PFSK-1 (cell line): ENCODE measurements at regions not wholly inside any gene's neighbourhood (a gene's known extent, or its start where the extent isn't known, plus 50 kb on each side); places are given as distances from the start of the nearest gene placed in this dataset.

ENCODE experiments used
- FOXP2 ChIP-seq: optimal IDR thresholded peaks from 2 replicates; pipeline ENCODE3; 2011; ENCODE audit warnings: borderline replicate concordance, control low read depth, inconsistent platforms; ENCODE audit not compliant: insufficient read depth; ENCODE audit errors: extremely low read length, extremely low read depth
- POLR2AphosphoS5 ChIP-seq: IDR thresholded peaks from 2 replicates; pipeline ENCODE4 v1.6.1; 2012; ENCODE audit warnings: low read depth, mild to moderate bottlenecking, control low read depth, low read length, moderate library complexity
- REST ChIP-seq, 2 experiments: IDR thresholded peaks; 2 replicates each; pipeline versions ENCODE4 v1.6.1 to v1.8.0; 2011 to 2012; ENCODE audit warnings: low read depth in 2 of 2, low read length in 2 of 2, control low read depth in 1 of 2, inconsistent platforms in 1 of 2, mild to moderate bottlenecking in 1 of 2, moderate library complexity in 1 of 2; ENCODE audit not compliant: insufficient read depth in 1 of 2
- SIN3A ChIP-seq: IDR thresholded peaks from 2 replicates; pipeline ENCODE4 v1.6.1; 2012; ENCODE audit warnings: mild to moderate bottlenecking, low read length, moderate library complexity, borderline replicate concordance; ENCODE audit not compliant: insufficient read depth
- TAF1 ChIP-seq: IDR thresholded peaks from 2 replicates; pipeline ENCODE4 v1.6.1; 2012; ENCODE audit warnings: low read length, control low read depth, borderline replicate concordance; ENCODE audit not compliant: insufficient read depth

- TF ChIP-seq REST (IDR thresholded peaks at IDR 0.05; ENCODE audit: insufficient read depth in 1 of 2, low read depth in 2 of 2, low read length in 2 of 2), result no peak
- TF ChIP-seq POLR2AphosphoS5, result no peak
- no peak for TF ChIP-seq TAF1
- TF ChIP-seq FOXP2, result no peak
- no peak for TF ChIP-seq SIN3A
These were observed 387.9 kb downstream of the METTL4 start for GRCh38 chr18:2183432-2183831.

GRCh38 chr18:2186967-2187366 lies 384.3 kb downstream of the METTL4 start:
- TF ChIP-seq POLR2AphosphoS5, result no peak
- TF ChIP-seq SIN3A, result no peak
- no peak for TF ChIP-seq REST (IDR thresholded peaks at IDR 0.05; ENCODE audit: insufficient read depth in 1 of 2, low read depth in 2 of 2, low read length in 2 of 2)
- no peak for TF ChIP-seq FOXP2
- no peak for TF ChIP-seq TAF1

GRCh38 chr18:2188258-2188657 lies 383.0 kb downstream of the METTL4 start:
- TF ChIP-seq TAF1 (no peak), REST (IDR thresholded peaks at IDR 0.05; ENCODE audit: insufficient read depth in 1 of 2, low read depth in 2 of 2, low read length in 2 of 2) (no peak), SIN3A (no peak), FOXP2 (no peak), POLR2AphosphoS5 (no peak)

- TF ChIP-seq TAF1 (no peak), SIN3A (no peak), FOXP2 (no peak), REST (IDR thresholded peaks at IDR 0.05; ENCODE audit: insufficient read depth in 1 of 2, low read depth in 2 of 2, low read length in 2 of 2) (no peak), POLR2AphosphoS5 (no peak)
These were observed 380.0 kb downstream of the METTL4 start for GRCh38 chr18:2191180-2191790.

- TF ChIP-seq TAF1 (no peak), REST (IDR thresholded peaks at IDR 0.05; ENCODE audit: insufficient read depth in 1 of 2, low read depth in 2 of 2, low read length in 2 of 2) (no peak), POLR2AphosphoS5 (no peak), FOXP2 (no peak), SIN3A (no peak)
These were observed 378.7 kb downstream of the METTL4 start for GRCh38 chr18:2192562-2192961.
